ENCODE measurements at regions not wholly inside any gene's neighbourhood (a gene's known extent, or its start where the extent isn't known, plus 50 kb on each side); places are given as distances from the start of the nearest gene placed in this dataset.

DNA sequence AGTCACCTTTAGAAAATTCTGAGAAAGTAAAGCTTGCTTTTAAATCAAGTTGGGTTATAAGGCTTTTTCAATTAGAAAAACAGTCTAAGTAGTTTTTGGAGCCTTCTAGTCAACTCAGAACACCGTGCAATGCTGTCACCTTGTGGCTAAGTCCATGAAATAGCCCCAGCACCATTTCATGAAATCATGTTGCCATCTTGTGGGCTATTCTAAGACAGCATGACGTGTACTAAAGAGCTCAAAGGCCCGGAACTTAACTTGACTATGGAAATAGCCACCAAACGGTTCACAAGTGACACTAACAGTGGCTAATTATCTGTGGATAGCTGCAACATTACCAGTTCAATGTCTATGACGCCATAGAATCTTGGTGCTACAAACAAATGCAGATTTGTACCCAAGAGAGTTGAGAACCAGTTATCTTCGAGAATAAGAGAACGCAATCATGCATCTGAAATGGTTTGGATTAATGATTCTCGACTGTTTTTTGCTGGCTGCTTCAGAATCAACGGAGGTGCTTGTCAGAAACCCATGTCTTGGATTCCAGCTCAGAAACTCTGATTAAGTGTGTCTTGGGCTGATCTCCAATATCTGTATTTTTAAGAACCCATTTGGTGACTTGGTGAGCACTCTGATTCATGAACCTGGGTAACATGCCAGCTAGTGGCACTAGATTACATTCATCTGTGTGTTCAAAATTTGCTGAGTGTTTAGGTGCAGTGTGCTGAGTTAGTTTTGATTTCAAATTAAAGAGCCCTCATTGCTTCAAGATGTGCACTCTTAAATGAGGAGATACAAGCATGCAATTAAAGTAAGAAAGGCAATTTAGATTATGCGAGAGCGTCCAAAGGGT is 111.2 kb upstream of the MCTP2 start:
- H3K27ac ChIP-seq: no peak overlapping the region
- no peaks in the 10 kb centered on the region for H4K20me1 ChIP-seq (ENCODE audit: insufficient read depth)
- no peaks in the 10 kb centered on the region for H3K9me3 ChIP-seq (ENCODE audit: low read depth)
- TF ChIP-seq EZH2phosphoT487 (IDR thresholded peaks at IDR 0.05; ENCODE audit: insufficient read depth, low read depth) (no peak), EZH2 (IDR thresholded peaks at IDR 0.05; ENCODE audit: insufficient read depth, poor library complexity, severe bottlenecking) (no peak)
- H3K4me2 ChIP-seq (ENCODE audit: unreplicated experiment): peak overlapping the region; percentile 70
- 14 to 16% methylated on average over 11 of the region's 11 CpGs for WGBS, 2 experiments (ENCODE audit: low coverage in 1 of 2, low lambda C conversion rate in 2 of 2, missing lambda C conversion rate in 2 of 2)
- in situ Hi-C loops (cut with MboI): loop anchor here (10.0 kb wide), 1 partner anchor 125 kb away; no protein-coding TSS in a partner anchor
- no peaks in the 10 kb centered on the region for H3K9me2 ChIP-seq (ENCODE audit: insufficient read depth)
- peak overlapping the region; percentile 74 for H2AFZ ChIP-seq
- peaks cover 9% of the 10 kb centered on the region; the same call in 1 of the 2 replicates for H3F3A ChIP-seq (ENCODE audit: insufficient read depth)
- no peak overlapping the region for H3K9ac ChIP-seq
- H3K79me2 ChIP-seq (ENCODE audit: insufficient read depth): no peaks in the 10 kb centered on the region
- H3K4me1 ChIP-seq (ENCODE audit: insufficient read depth): peaks cover 5% of the 10 kb centered on the region
- peak overlapping the region; percentile 21; the same call in 1 of the 2 replicates for H3K4me3 ChIP-seq
- no peaks in the 10 kb centered on the region for H3K36me3 ChIP-seq (ENCODE audit: low read depth)
- peak; percentile 94 for DNase-seq
- no peaks in the 10 kb centered on the region for H3K27me3 ChIP-seq (replicated peaks; ENCODE audit: insufficient read depth)

GRCh38 chr15:94119298-94119811 is 112.0 kb upstream of the MCTP2 start:
- Histone ChIP-seq H3K4me3 (no peak overlapping the region), H3K36me3 (ENCODE audit: low read depth) (no peaks in the 10 kb centered on the region), H2AFZ (peak overlapping the region; percentile 36; the same call in 1 of the 2 replicates), H3K79me2 (ENCODE audit: insufficient read depth) (no peaks in the 10 kb centered on the region), H3K9me3 (ENCODE audit: low read depth) (no peaks in the 10 kb centered on the region), H3F3A (ENCODE audit: insufficient read depth) (peaks cover 9% of the 10 kb centered on the region; the same call in 1 of the 2 replicates), H4K20me1 (ENCODE audit: insufficient read depth) (no peaks in the 10 kb centered on the region), H3K27me3 (replicated peaks; ENCODE audit: insufficient read depth) (no peaks in the 10 kb centered on the region), H3K4me2 (ENCODE audit: unreplicated experiment) (no peak overlapping the region), H3K9ac (no peak overlapping the region), H3K4me1 (ENCODE audit: insufficient read depth) (no peaks in the 10 kb centered on the region), H3K27ac (no peak overlapping the region), H3K9me2 (ENCODE audit: insufficient read depth) (no peaks in the 10 kb centered on the region)
- no peak for TF ChIP-seq EZH2 (IDR thresholded peaks at IDR 0.05; ENCODE audit: insufficient read depth, poor library complexity, severe bottlenecking)
- no peak for TF ChIP-seq EZH2phosphoT487 (IDR thresholded peaks at IDR 0.05; ENCODE audit: insufficient read depth, low read depth)
- WGBS, 2 experiments (ENCODE audit: low coverage in 1 of 2, low lambda C conversion rate in 2 of 2, missing lambda C conversion rate in 2 of 2): 29 to 40% methylated on average over 6 of the region's 6 CpGs
- DNase-seq: peak; percentile 7
- in situ Hi-C loops (cut with MboI): no loop called here

GRCh38 chr15:94110476-94111130 is 120.8 kb upstream of the MCTP2 start:
- H2AFZ ChIP-seq: no peak overlapping the region
- H3K9ac ChIP-seq: no peak overlapping the region
- DNase-seq: no peak
- TF ChIP-seq EZH2phosphoT487 (IDR thresholded peaks at IDR 0.05; ENCODE audit: insufficient read depth, low read depth): no peak
- no peak for TF ChIP-seq EZH2 (IDR thresholded peaks at IDR 0.05; ENCODE audit: insufficient read depth, poor library complexity, severe bottlenecking)
- H3K27ac ChIP-seq: no peak overlapping the region
- H3K27me3 ChIP-seq (replicated peaks; ENCODE audit: insufficient read depth): 0 out of 2 replicates have a peak, but pooled peaks cover 5% of the 10 kb centered on the region
- H3K36me3 ChIP-seq (ENCODE audit: low read depth): no peaks in the 10 kb centered on the region
- no peaks in the 10 kb centered on the region for H3K79me2 ChIP-seq (ENCODE audit: insufficient read depth)
- WGBS, 2 experiments (ENCODE audit: low coverage in 1 of 2, low lambda C conversion rate in 2 of 2, missing lambda C conversion rate in 2 of 2): 55 to 62% methylated on average over 2 of the region's 2 CpGs
- H3K4me1 ChIP-seq (ENCODE audit: insufficient read depth): 0 out of 2 replicates have a peak, but pooled peaks cover 5% of the 10 kb centered on the region
- no peaks in the 10 kb centered on the region for H4K20me1 ChIP-seq (ENCODE audit: insufficient read depth)
- H3K9me2 ChIP-seq (ENCODE audit: insufficient read depth): no peaks in the 10 kb centered on the region
- H3K9me3 ChIP-seq (ENCODE audit: low read depth): no peaks in the 10 kb centered on the region
- H3F3A ChIP-seq (ENCODE audit: insufficient read depth): no peaks in the 10 kb centered on the region
- in situ Hi-C loops (cut with MboI): no loop called here
- no peak overlapping the region for H3K4me3 ChIP-seq
- no peak overlapping the region for H3K4me2 ChIP-seq (ENCODE audit: unreplicated experiment)

DNA sequence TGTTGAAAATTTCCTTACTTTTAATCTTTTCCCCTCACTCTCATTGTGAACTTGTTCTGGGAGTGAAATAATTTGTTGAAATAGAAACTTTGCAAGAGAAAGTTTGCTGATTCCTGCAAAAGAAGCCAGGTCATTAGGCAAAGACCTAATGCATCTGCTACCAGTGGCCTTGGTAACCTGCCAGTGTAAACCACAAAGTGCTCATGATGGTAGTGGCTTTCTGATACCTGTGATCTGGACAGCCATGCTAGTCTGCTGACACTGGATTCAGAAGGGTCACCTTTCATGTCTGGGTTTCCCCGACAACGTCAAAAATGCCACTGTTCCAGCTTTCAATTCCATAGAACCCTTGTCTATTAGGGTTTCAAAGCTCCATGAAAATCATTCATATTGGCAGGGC is 123.7 kb upstream of the MCTP2 start:
- Histone ChIP-seq H3K9ac (no peak overlapping the region), H3K4me3 (no peak overlapping the region), H3K27ac (no peak overlapping the region), H3K36me3 (ENCODE audit: low read depth) (no peaks in the 10 kb centered on the region), H4K20me1 (ENCODE audit: insufficient read depth) (no peaks in the 10 kb centered on the region), H3K27me3 (replicated peaks; ENCODE audit: insufficient read depth) (0 out of 2 replicates have a peak, but pooled peaks cover 5% of the 10 kb centered on the region), H2AFZ (no peak overlapping the region), H3K4me2 (ENCODE audit: unreplicated experiment) (no peak overlapping the region), H3F3A (ENCODE audit: insufficient read depth) (no peaks in the 10 kb centered on the region), H3K9me2 (ENCODE audit: insufficient read depth) (no peaks in the 10 kb centered on the region), H3K79me2 (ENCODE audit: insufficient read depth) (no peaks in the 10 kb centered on the region), H3K4me1 (ENCODE audit: insufficient read depth) (0 out of 2 replicates have a peak, but pooled peaks cover 5% of the 10 kb centered on the region), H3K9me3 (ENCODE audit: low read depth) (no peaks in the 10 kb centered on the region)
- 85 to 92% methylated on average over 2 of the region's 2 CpGs for WGBS, 2 experiments (ENCODE audit: low coverage in 1 of 2, low lambda C conversion rate in 2 of 2, missing lambda C conversion rate in 2 of 2)
- TF ChIP-seq EZH2 (IDR thresholded peaks at IDR 0.05; ENCODE audit: insufficient read depth, poor library complexity, severe bottlenecking) (no peak), EZH2phosphoT487 (IDR thresholded peaks at IDR 0.05; ENCODE audit: insufficient read depth, low read depth) (no peak)
- in situ Hi-C loops (cut with MboI): loop anchor here (10.0 kb wide), 1 partner anchor 1073 kb away; no protein-coding TSS in a partner anchor
- no peak for DNase-seq
